Brain microvascular endothelial cell (primary cell): ENCODE measurements at regions not wholly inside any gene's neighbourhood (a gene's known extent, or its start where the extent isn't known, plus 50 kb on each side); places are given as distances from the start of the nearest gene placed in this dataset.

Experiments used
- DNase-seq: peaks from one replicate; pipeline ENCODE4 v3.0.0-alpha.2; 2020
- H3K27ac ChIP-seq: fragments of 250-450 bp; sonication (Bioruptor Pico); 2 replicates; pipeline ENCODE4 v1.5.1; 2020; ENCODE audit warnings: mild to moderate bottlenecking, moderate library complexity
- H3K27me3 ChIP-seq: fragments of 250-450 bp; sonication (Bioruptor Pico); replicated peaks from 2 replicates; pipeline ENCODE4 v1.5.1; 2020; ENCODE audit warnings: mild to moderate bottlenecking
- H3K36me3 ChIP-seq: fragments of 250-450 bp; sonication (Bioruptor Pico); replicated peaks from 2 replicates; pipeline ENCODE4 v1.5.1; 2020; ENCODE audit warnings: mild to moderate bottlenecking
- H3K4me3 ChIP-seq: 2 replicates; pipeline ENCODE4 v1.5.1; 2011; ENCODE audit warnings: low read depth, mild to moderate bottlenecking, control low read depth, low read length, moderate library complexity
- in situ Hi-C: cut with HindIII; loops from 2 replicates; pipeline ENCODE4 v1.10.0; 2017; ENCODE audit warnings: low sequenced_read_pairs, low pct_ligation_motif_present
- TF ChIP-seq, protein P1 (sequence below): IDR thresholded peaks from 2 replicates; pipeline ENCODE4 v1.5.1; 2011; ENCODE audit warnings: low read depth, mild to moderate bottlenecking, moderate library complexity, low read length, control low read depth, inconsistent platforms; ENCODE audit errors: missing control alignments

DNA sequence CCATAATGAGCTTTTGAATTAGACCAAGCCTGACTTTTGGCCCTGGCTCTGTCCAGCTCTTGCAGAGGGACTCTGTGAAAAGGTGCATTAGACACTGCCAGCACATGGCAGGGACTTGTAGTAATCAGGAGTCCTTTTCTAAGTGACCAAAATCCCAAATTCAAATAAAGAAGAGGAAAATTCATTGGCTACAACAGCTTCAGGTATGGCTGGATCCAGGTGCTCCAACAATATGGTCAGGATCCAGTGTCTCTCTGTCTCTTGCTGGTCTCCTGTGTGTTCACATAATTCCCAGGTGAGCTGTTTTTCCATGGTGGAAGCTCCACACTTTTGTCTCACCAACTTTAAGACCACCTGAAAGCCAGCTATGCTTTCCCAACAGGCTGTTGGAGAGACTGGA, 358.8 kb upstream of the TNRC6C start:
- no peak overlapping the region for H3K4me3 ChIP-seq
- TF ChIP-seq, protein P1, sequence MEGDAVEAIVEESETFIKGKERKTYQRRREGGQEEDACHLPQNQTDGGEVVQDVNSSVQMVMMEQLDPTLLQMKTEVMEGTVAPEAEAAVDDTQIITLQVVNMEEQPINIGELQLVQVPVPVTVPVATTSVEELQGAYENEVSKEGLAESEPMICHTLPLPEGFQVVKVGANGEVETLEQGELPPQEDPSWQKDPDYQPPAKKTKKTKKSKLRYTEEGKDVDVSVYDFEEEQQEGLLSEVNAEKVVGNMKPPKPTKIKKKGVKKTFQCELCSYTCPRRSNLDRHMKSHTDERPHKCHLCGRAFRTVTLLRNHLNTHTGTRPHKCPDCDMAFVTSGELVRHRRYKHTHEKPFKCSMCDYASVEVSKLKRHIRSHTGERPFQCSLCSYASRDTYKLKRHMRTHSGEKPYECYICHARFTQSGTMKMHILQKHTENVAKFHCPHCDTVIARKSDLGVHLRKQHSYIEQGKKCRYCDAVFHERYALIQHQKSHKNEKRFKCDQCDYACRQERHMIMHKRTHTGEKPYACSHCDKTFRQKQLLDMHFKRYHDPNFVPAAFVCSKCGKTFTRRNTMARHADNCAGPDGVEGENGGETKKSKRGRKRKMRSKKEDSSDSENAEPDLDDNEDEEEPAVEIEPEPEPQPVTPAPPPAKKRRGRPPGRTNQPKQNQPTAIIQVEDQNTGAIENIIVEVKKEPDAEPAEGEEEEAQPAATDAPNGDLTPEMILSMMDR: no peak
- no peak for DNase-seq

DNA sequence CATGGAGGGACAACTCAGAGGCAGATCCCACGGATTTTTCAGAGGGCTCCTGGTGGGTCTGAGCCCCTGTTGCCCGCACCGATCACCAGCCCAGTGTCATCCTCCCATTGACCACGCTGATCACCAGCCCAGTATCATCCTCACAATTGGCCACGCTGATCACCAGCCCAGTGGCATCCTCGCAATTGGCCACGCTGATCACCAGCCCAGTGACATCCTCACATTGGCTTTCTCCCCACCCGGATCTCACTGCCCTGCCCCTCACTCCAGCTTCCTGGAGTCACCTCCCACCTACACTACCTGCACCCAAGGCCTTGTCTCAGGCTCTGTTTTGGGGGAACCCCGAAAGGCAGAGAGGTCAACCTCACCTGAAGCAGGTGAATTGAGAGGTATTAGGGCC, 358.2 kb upstream of the TNRC6C start:
- no peaks in the 10 kb centered on the region for H3K27me3 ChIP-seq
- in situ Hi-C loops: no loop called here
- no peak for DNase-seq
- no peak overlapping the region for H3K27ac ChIP-seq
- H3K4me3 ChIP-seq: no peak overlapping the region
- TF ChIP-seq, protein P1: no peak
- H3K36me3 ChIP-seq: no peaks in the 10 kb centered on the region

More for the DNA sequence above, 358.8 kb upstream of the TNRC6C start:
- Histone ChIP-seq H3K36me3 (no peaks in the 10 kb centered on the region), H3K27ac (no peak overlapping the region), H3K27me3 (no peaks in the 10 kb centered on the region)
- in situ Hi-C loops: no loop called here

DNA sequence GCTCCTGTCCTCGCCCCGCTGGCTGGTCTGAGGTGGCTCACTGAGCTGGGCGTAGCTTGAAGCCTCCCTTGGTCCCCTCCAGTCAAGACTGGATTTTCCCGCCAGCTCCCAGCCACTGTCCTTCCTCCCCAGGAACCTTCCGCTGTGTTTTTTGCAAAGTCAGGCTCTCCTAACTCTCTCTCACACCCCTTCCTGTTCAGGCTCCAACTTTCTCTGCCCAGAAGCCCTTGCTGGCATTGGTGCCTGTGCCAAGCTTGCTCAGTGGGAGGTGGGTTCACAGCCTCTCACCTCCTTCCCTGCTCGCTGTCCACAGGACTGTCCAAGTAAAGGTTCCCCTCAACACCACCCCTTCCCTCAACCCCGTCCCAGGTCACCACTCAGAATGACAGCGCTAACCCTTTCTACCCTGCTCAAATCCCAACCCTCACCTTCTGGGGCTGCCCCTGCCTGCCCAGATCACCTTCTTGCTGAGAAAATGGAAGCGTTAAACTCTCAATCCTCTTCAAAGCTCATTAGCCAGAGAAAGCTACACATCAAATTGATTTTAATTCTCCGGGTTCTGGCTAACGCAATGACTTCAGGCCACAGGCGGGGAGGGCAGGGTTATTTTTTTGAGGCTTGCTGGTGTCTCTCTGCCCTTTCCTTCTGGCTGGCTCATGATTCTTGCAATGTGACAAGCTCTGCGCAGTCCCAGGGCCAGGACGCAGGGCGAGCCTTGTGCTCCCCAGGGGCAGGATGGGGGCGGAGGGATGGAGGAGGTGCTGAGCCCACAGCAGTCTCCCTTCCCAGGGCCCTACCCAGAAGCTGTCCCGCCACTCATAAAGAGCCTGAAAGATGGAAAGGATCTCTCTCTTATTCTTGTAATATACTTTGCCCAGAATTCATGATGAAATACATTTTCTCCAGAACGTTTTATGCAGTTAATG, 357.2 kb upstream of the TNRC6C start:
- no peaks in the 10 kb centered on the region for H3K36me3 ChIP-seq
- no peak for DNase-seq
- H3K4me3 ChIP-seq: no peak overlapping the region
- H3K27me3 ChIP-seq: no peaks in the 10 kb centered on the region
- no peak overlapping the region for H3K27ac ChIP-seq
- TF ChIP-seq, protein P1: no peak
- in situ Hi-C loops: no loop called here

DNA sequence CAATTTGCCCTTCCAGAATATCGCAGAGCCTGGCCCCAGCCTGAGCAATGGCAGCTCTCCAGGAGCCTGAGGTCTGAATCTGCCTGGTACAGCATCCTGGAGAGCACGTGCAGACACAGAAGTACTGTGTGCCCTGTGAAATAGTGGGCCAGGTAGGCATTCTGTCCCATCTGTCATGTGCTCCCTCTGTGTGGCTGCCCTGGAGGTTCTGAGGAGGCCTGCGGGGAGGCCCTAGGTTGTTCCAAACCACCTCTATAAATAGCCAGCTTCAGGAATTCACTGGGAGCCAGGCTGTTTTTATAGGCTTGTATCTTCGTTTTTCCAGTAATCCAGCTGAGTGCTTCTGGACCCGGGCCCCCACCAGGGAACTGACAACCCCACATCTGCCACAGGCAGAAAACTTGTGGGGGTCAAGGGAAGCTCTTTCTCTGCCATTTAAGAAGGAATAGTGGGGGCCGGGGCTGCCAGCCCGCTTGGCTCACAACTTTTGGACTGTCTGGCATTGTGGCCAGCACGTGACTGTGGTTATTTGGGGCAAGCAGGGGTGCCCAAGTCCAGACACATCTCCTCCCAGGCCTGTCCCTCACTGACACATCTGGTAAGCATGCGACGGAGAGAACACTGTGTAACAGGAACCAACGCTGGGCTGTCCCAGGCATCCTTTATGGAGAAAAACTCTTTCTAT, 356.3 kb upstream of the TNRC6C start:
- Histone ChIP-seq H3K27me3 (no peaks in the 10 kb centered on the region), H3K27ac (no peak overlapping the region), H3K4me3 (no peak overlapping the region), H3K36me3 (no peaks in the 10 kb centered on the region)
- DNase-seq: peak; percentile 48
- in situ Hi-C loops: no loop called here
- TF ChIP-seq, protein P1: no peak

DNA sequence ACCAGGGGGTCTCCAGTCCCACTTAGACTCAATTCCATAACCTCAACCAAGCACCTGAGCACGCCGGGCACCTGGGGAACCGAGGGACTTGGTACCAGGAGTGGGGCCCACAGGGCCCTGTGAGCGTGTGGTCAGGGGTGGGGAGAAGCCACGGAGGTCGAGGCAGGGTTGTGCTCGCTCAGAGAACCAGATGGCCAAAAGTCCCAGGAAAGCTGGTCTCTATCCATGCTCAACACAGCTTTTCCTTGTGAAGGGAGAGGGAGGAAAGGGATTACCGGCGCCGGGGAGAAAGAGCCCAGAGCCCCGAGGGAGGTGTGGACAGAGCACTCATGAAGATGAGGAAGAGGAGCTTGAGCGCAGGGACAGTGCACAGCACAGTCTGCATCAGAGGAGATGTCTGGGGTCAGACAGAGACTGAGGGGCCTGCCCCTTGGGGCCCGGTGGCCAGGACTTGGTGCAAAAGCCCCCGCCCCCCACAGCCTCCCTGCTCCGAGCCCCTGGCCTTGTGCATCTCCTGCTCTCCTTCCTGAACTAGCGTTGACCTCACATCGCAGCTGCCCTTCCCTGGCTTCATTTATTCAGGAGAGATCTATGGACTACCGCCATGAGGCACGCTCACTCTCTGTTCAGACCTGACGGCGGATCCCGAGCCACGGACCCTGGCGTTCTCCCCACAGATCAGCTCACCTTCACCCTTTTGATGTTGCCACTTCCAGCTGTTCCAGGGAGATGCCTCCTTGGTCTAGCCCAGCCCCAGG, 355.4 kb upstream of the TNRC6C start:
- in situ Hi-C loops: no loop called here
- Histone ChIP-seq H3K27ac (no peak overlapping the region), H3K27me3 (no peaks in the 10 kb centered on the region), H3K4me3 (no peak overlapping the region), H3K36me3 (no peaks in the 10 kb centered on the region)
- TF ChIP-seq, protein P1: no peak
- no peak for DNase-seq
